Transverse colon (tissue), 4 donors: ENCODE measurements at regions not wholly inside any gene's neighbourhood (a gene's known extent, or its start where the extent isn't known, plus 50 kb on each side); places are given as distances from the start of the nearest gene placed in this dataset.

Experiments
- POLR2A ChIP-seq: fragments of 450-650 bp; IDR thresholded peaks from one replicate; pipeline ENCODE4 v1.6.1; 2016; ENCODE audit warnings: antibody characterized with exemption, mild to moderate bottlenecking, moderate library complexity
- POLR2AphosphoS5 ChIP-seq, 3 donors: sonication (generic); formaldehyde crosslinking; IDR thresholded peaks; one replicate each; pipeline ENCODE4 v1.6.1; 2016; ENCODE audit warnings: antibody characterized with exemption in 3 of 3
- TF ChIP-seq, protein P1 (sequence below), 5 experiments: fragments of 200-600 bp in 3 of 5; fragments of 450-650 bp in 2 of 5; sonication (generic) in 3 of 5; IDR thresholded peaks; 1 replicate in 2 of 5; 2 replicates in 3 of 5; pipeline ENCODE4 v1.5.1; 2016 to 2017; ENCODE audit warnings: antibody characterized with exemption in 5 of 5, inconsistent platforms in 3 of 5, mild to moderate bottlenecking in 2 of 5, moderate library complexity in 1 of 5

DNA sequence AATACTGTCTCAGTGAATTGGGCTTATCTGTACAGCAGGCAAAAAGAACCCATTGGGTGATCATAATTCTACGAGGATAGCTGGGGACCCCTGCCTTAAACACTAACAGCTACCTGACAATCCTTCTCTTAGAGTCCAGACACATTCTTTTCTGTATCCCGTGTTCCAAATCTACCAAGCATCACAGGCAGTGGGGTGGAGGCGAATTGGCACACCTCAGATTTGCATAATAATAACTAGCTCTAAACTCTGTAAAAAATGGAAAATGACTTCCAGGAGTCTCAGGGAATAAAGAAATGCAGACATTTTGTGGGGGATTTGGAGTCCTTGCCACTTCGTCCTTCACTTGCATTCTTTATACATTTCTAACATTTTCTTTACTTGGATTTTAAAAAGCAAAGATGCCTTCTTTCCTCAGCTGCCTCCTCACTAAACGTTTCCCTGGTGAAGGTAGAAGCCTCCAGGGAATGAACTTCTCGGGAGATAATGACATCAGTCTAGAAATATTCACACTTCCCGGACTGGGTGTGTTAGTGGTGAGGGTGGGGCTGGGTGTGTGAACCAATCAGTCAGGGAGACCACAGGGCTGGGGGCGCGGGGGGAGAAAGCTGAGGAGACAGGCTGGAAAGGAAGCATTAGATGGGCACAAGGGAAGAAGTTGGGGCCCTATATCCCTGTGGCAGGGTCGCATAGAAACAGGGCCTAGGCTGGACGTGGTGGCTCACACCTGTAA, 59.1 kb upstream of the BOD1L2 start:
- TF ChIP-seq, protein P1, sequence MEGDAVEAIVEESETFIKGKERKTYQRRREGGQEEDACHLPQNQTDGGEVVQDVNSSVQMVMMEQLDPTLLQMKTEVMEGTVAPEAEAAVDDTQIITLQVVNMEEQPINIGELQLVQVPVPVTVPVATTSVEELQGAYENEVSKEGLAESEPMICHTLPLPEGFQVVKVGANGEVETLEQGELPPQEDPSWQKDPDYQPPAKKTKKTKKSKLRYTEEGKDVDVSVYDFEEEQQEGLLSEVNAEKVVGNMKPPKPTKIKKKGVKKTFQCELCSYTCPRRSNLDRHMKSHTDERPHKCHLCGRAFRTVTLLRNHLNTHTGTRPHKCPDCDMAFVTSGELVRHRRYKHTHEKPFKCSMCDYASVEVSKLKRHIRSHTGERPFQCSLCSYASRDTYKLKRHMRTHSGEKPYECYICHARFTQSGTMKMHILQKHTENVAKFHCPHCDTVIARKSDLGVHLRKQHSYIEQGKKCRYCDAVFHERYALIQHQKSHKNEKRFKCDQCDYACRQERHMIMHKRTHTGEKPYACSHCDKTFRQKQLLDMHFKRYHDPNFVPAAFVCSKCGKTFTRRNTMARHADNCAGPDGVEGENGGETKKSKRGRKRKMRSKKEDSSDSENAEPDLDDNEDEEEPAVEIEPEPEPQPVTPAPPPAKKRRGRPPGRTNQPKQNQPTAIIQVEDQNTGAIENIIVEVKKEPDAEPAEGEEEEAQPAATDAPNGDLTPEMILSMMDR (IDR thresholded peaks at IDR 0.05) = no peak
- TF ChIP-seq POLR2A = no peak
- TF ChIP-seq POLR2AphosphoS5 (IDR thresholded peaks at IDR 0.05) = no peak
